COLO829 (cell line): ENCODE measurements at regions not wholly inside any gene's neighbourhood (a gene's known extent, or its start where the extent isn't known, plus 50 kb on each side); places are given as distances from the start of the nearest gene placed in this dataset.

Experiments used
- DNase-seq: peaks from one replicate; pipeline ENCODE4 v3.0.0; 2012; ENCODE audit warnings: low spot score

- DNase-seq, result no peak
Observed at GRCh38 chr6:87847830-87848210, 145.8 kb upstream of the AKIRIN2 start.

GRCh38 chr6:87847135-87847829 lies 145.2 kb upstream of the AKIRIN2 start:
- DNase-seq, result no peak

- DNase-seq, result no peak
Observed at GRCh38 chr6:87846434-87846833, 144.4 kb upstream of the AKIRIN2 start.

DNA sequence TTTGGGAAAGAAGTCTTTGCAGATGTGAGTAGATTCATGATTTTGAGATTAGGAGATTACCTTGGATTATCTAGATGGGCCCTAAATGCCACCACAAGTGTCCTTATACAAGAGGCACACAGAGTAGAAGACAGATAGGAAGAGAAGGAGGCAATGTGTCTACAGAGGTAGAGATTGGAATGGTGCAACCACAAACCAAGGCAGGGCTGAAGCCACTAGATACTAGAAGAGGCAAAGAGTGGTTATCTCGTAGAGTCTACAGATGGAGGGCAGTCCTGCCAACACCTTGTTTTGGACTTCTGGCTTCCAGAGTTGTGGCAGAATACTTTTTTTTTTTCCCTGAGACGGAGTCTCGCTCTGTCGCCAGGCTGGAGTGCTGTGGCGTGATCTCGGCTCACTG lies 138.3 kb upstream of the AKIRIN2 start:
- DNase-seq, result no peak

- no peak for DNase-seq
Observed at GRCh38 chr6:87837876-87838275, 135.8 kb upstream of the AKIRIN2 start.

GRCh38 chr6:87837444-87837843 lies 135.4 kb upstream of the AKIRIN2 start:
- no peak for DNase-seq

DNA sequence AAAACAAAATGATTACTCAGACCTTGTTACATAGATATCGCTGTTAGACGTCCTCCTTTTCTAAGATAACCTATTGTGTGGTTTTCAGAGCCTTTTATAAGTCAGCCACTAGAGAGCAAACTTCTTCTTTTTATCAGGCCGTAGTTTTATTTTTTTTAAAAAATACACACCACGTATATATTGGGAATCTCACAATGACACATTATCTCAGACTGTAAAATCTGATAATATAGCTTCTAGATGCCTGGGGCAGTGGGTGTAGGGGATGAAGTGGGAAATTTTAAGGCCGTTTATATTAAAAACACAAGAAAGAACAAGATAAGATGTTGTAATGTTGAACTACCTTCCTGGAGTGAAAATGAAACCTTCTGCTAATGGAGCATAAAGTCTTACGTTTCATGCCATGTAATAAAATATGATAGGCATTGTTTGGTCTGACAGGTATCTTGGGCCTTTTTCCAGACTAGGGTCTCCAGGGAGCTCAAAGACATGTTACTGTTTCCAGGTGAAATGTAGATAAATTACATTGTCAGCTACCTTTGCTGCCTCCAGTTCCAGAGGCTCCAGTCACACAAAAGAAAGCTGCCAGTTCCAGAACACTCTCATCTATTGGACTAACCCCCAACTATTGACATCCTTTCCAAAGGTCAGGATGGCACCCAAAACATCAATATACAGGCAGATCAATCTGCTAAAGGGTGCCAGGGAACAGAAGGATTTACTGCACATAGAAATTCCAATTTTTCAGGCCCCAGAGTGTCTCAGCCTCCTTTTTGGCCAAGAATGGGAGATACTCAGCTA lies 130.2 kb upstream of the AKIRIN2 start:
- no peak for DNase-seq

DNA sequence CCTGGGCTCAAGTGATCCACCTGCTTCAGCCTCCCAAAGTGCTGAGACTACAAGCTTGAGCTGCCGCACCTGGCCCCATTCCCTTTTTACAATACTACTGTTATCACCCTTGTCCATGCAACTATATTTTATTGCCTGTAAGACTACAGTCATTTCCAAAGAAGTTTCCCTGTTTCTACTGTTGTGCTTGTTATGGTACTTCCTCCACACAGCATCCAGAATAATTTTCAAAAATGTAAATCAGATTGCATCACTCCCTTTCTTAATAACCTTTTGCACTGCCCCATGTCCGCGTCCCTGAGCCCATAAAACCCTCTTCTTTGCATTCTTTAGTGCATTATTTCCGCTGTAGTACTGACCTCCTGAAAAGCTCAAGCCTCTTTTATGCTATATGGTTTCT lies 128.9 kb upstream of the AKIRIN2 start:
- DNase-seq, result no peak

GRCh38 chr6:87829622-87830121 lies 127.6 kb upstream of the AKIRIN2 start:
- DNase-seq, result no peak

DNA sequence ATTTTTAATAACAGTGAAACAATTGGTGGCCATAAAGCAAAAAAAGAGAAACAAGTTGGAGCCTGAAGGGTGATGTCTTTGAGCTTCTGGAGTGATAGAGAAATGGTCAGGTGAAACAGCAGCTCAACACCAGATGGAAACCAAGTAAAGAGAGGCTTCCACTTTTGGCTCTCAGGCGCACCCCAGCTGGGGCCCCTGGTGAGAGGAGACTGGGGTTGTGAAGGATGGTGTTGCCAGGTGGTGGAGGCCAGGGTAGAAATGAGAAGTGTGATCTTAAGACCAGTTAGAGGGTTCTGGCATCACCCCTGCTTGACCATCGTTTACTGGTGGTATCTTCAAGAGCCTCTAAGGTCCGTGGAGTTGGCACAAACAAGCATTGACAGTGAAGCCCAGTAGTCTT lies 126.0 kb upstream of the AKIRIN2 start:
- no peak for DNase-seq

GRCh38 chr6:87827346-87827745 lies 125.3 kb upstream of the AKIRIN2 start:
- no peak for DNase-seq

DNA sequence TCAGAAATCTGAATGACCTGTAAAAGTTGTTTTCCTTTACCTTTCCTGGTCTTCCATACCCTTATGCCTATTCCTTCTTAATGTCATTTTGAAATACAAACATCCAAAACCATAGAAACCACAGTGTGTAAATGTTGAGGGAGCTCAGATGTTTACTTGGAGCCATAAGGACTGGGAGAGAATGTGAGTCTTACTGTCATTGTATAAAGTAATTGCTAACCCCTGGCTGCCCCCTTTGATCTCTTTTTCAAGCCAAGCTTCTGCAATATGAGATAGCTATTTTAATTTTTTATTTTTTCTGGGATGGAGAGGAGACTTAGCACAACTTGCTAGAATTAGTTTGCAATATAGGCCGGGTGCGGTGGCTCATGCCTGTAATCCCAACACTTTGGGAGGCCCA lies 124.4 kb upstream of the AKIRIN2 start:
- DNase-seq, result no peak

DNA sequence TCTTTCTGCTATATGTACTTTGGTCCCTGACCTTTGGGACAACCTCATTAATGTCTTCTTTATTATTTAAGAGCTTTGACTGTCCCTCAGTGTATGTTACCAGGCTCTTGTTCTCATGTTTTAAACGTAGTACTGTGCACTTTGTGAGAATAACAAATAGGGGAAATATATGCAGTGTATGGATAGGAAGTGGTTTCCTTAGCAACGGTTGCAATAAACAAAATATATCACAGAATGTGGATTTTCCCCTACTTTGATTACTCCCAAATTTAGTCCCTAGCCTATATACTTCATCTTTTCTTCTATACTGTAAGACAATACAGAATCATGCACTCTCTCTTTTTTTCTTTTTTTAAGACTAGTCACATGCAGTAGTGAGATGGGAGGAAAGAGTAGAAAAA lies 123.8 kb upstream of the AKIRIN2 start:
- DNase-seq, result no peak

GRCh38 chr6:87824958-87825491 lies 123.0 kb upstream of the AKIRIN2 start:
- DNase-seq, result no peak

- DNase-seq, result no peak
Observed at GRCh38 chr6:87822011-87822410, 120.0 kb upstream of the AKIRIN2 start.

DNA sequence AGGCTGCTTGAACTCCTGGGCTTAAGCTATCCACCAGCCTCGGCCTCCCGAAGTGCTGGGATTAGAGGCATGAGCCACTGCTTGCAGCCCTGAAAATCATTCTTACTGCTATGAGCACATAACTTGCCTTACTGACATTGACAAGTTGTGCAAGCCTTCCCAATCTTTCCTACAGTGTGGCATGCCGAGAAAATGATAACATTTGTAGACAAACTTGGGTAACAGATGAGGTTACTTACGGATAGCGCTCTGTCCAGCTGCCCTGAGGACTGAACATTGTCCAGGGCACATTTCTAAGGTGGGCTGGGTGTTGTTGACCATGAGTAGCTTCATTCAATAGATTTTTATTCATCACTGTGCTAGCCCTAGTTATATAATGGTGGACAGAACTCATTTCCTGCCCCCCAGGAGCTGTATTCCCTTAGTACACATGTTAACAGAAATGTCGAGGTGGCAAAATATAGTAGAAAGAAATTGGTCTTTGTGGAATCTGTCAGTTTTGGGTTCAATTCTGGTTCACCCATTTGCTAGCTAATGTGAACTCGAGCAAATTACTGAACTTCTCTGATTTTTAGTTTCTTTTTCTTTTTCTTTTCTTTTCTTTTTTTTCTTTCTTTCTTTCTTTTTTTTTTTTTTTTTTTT lies 118.4 kb upstream of the AKIRIN2 start:
- no peak for DNase-seq

- DNase-seq, result no peak
Observed at GRCh38 chr6:87817183-87817582, 115.2 kb upstream of the AKIRIN2 start.

- no peak for DNase-seq
Observed at GRCh38 chr6:87815449-87815848, 113.4 kb upstream of the AKIRIN2 start.

DNA sequence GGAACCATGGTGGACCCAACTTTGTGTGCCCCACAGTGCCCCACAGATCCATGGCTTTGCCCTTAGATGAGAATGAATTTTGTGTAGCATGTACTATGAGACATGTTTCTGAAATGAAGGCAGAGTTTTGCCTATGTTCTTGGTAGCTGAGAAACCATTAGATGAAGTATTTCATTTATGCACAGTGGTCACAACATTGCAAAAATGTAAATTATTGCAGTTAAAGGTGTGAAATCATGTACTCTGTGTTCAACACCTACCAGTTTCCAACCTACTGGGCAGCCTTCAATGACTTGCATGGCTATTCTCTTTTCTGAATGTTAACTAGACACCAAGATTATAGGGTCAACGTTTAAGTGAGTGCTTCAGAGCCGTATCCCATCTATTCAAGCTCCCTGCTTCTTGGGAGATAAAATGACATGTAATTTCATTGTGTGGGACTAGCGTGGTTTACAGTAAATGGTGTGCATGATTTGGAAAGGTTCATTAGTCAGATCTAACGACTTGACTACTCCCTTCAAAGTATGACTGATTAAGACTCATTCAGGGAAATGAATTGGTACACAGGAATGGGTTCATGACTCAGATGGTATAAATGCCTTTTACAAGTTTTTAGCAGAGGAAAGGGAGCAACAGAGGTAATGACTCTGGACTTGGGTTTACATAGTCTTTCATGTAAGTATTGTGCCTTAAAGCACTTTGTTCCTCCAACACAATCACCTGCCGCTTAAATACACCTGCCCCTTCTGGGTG lies 106.1 kb upstream of the AKIRIN2 start:
- DNase-seq, result no peak

- DNase-seq, result no peak
Observed at GRCh38 chr6:87807475-87807874, 105.4 kb upstream of the AKIRIN2 start.

- peak; percentile 54 for DNase-seq
Observed at GRCh38 chr6:87806635-87807034, 104.6 kb upstream of the AKIRIN2 start.

GRCh38 chr6:87806099-87806498 lies 104.1 kb upstream of the AKIRIN2 start:
- DNase-seq, result no peak
